Neural progenitor cell (in vitro differentiated cells): ENCODE measurements at regions not wholly inside any gene's neighbourhood (a gene's known extent, or its start where the extent isn't known, plus 50 kb on each side); places are given as distances from the start of the nearest gene placed in this dataset.

Experiments
- EZH2 ChIP-seq: fragments of 200-600 bp; sonication (generic); IDR thresholded peaks from 2 replicates; pipeline ENCODE4 v1.6.1; 2017; ENCODE audit warnings: antibody characterized with exemption, mild to moderate bottlenecking, moderate library complexity
- TF ChIP-seq, protein P1 (sequence below): fragments of 200-600 bp; sonication (generic); IDR thresholded peaks from 2 replicates; pipeline ENCODE4 v1.5.1; 2017; ENCODE audit warnings: antibody characterized with exemption, mild to moderate bottlenecking

DNA sequence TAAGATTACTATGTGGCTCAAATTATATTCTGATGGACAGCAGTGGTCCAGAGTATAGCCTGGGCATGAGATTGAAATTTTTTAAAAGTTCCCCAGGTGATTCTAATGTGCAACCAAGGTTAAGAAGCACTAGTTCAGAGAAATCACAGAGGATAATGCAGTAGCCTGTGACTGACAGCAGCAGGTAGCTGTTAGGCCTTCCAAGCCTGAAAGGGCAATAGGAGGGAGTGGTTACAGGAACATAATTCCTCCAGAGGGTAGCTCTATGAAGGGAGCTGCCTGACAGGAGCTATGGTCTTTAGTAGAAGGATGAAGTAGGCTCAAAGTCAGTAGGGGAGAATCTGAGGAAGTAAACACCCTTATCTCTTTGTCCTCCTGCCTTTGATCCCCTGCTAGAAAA, 342.9 kb upstream of the PPP2R3A start:
- TF ChIP-seq, protein P1, sequence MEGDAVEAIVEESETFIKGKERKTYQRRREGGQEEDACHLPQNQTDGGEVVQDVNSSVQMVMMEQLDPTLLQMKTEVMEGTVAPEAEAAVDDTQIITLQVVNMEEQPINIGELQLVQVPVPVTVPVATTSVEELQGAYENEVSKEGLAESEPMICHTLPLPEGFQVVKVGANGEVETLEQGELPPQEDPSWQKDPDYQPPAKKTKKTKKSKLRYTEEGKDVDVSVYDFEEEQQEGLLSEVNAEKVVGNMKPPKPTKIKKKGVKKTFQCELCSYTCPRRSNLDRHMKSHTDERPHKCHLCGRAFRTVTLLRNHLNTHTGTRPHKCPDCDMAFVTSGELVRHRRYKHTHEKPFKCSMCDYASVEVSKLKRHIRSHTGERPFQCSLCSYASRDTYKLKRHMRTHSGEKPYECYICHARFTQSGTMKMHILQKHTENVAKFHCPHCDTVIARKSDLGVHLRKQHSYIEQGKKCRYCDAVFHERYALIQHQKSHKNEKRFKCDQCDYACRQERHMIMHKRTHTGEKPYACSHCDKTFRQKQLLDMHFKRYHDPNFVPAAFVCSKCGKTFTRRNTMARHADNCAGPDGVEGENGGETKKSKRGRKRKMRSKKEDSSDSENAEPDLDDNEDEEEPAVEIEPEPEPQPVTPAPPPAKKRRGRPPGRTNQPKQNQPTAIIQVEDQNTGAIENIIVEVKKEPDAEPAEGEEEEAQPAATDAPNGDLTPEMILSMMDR, result no peak
- no peak for TF ChIP-seq EZH2
